Breast epithelium (tissue), 4 donors: ENCODE measurements at regions not wholly inside any gene's neighbourhood (a gene's known extent, or its start where the extent isn't known, plus 50 kb on each side); places are given as distances from the start of the nearest gene placed in this dataset.

Experiments
- DNase-seq, 2 donors: peaks; one replicate each; pipeline ENCODE4 v3.0.0-alpha.2; 2019; ENCODE audit warnings: low spot score in 2 of 2
- H3K27ac ChIP-seq, 2 donors: fragments of 200-600 bp; sonication (generic) in 1 of 2; one replicate each; pipeline ENCODE4 v1.5.1; 2016 to 2019; ENCODE audit warnings: mild to moderate bottlenecking in 1 of 2
- H3K27me3 ChIP-seq, 2 donors: fragments of 200-600 bp; sonication (generic) in 1 of 2; one replicate each; pipeline versions ENCODE4 v1.5.1 to v1.6.0; 2017 to 2019; ENCODE audit warnings: control low read depth in 1 of 2, mild to moderate bottlenecking in 1 of 2
- H3K36me3 ChIP-seq: fragments of 200-600 bp; one replicate; pipeline ENCODE4 v1.5.1; 2019
- H3K4me1 ChIP-seq, 2 donors: fragments of 200-600 bp; sonication (generic); one replicate each; pipeline ENCODE4 v1.5.1; 2016 to 2019; ENCODE audit warnings: control low read depth in 1 of 2
- H3K4me3 ChIP-seq, 3 donors: fragments of 200-600 bp; sonication (generic); 1 replicate in 2 of 3; 2 replicates in 1 of 3; pipeline ENCODE4 v1.5.1; 2016 to 2019; ENCODE audit warnings: mild to moderate bottlenecking in 3 of 3, moderate library complexity in 2 of 3
- H3K9me3 ChIP-seq, 2 donors: fragments of 200-600 bp; sonication (generic) in 1 of 2; one replicate each; pipeline ENCODE4 v1.5.1; 2016 to 2019; ENCODE audit warnings: control low read depth in 1 of 2
- POLR2A ChIP-seq: fragments of 450-650 bp; IDR thresholded peaks from one replicate; pipeline ENCODE4 v1.6.1; 2016; ENCODE audit warnings: antibody characterized with exemption, mild to moderate bottlenecking, moderate library complexity
- POLR2AphosphoS5 ChIP-seq, 3 donors: sonication (generic); formaldehyde crosslinking; IDR thresholded peaks; one replicate each; pipeline ENCODE4 v1.6.1; 2017; ENCODE audit warnings: antibody characterized with exemption in 3 of 3
- intact Hi-C: fragments of 100-400 bp; cut with DNase I; formaldehyde crosslinking; loops from one replicate; pipeline ENCODE4 v1.15.1; 2023; ENCODE audit warnings: low total_unique reads
- TF ChIP-seq, protein P1 (sequence below), 3 donors: fragments of 450-650 bp; IDR thresholded peaks; one replicate each; pipeline ENCODE4 v1.5.1; 2016 to 2017; ENCODE audit warnings: antibody characterized with exemption in 3 of 3, mild to moderate bottlenecking in 3 of 3, moderate library complexity in 3 of 3

DNA sequence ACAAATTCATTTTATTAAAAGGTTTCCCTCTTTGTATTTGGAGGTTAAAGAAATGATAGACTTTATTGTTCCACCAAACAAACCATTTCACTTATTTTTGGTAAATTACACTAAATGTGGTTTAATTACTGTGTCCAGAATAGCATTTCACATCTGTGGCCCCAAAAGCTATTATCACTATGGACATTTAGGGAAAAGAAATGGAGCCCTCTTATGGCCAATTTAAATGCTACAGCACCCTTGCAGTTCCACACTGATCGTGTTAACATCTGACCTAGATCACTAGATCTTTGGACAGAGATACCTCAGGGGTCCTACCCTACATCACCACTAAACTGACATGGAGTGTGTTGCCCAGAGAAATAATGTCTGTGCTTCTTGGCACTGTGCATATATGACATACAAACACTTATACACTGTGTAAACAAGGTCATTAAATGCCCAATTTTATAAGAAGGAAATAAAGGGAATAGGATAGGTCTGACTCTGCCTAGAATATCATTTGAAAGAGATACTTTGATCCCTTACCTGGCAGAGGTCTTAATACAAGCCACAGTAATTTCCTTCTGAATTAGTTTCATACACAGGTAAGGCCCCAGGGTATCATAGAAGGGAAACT, 163.9 kb downstream of the KDR start:
- no peak for TF ChIP-seq POLR2A
- TF ChIP-seq, protein P1, sequence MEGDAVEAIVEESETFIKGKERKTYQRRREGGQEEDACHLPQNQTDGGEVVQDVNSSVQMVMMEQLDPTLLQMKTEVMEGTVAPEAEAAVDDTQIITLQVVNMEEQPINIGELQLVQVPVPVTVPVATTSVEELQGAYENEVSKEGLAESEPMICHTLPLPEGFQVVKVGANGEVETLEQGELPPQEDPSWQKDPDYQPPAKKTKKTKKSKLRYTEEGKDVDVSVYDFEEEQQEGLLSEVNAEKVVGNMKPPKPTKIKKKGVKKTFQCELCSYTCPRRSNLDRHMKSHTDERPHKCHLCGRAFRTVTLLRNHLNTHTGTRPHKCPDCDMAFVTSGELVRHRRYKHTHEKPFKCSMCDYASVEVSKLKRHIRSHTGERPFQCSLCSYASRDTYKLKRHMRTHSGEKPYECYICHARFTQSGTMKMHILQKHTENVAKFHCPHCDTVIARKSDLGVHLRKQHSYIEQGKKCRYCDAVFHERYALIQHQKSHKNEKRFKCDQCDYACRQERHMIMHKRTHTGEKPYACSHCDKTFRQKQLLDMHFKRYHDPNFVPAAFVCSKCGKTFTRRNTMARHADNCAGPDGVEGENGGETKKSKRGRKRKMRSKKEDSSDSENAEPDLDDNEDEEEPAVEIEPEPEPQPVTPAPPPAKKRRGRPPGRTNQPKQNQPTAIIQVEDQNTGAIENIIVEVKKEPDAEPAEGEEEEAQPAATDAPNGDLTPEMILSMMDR (IDR thresholded peaks at IDR 0.05): peak; percentile 25 to 58 (median 33)
- no peak for TF ChIP-seq POLR2AphosphoS5 (IDR thresholded peaks at IDR 0.05)
- intact Hi-C loops: no loop called here
- no peaks in the 10 kb centered on the region for H3K36me3 ChIP-seq
- no peak overlapping the region for H3K27ac ChIP-seq
- no peaks in the 10 kb centered on the region for H3K4me1 ChIP-seq
- H3K9me3 ChIP-seq: no peaks in the 10 kb centered on the region
- H3K4me3 ChIP-seq: no peak overlapping the region
- no peak for DNase-seq
- H3K27me3 ChIP-seq: no peaks in the 10 kb centered on the region

DNA sequence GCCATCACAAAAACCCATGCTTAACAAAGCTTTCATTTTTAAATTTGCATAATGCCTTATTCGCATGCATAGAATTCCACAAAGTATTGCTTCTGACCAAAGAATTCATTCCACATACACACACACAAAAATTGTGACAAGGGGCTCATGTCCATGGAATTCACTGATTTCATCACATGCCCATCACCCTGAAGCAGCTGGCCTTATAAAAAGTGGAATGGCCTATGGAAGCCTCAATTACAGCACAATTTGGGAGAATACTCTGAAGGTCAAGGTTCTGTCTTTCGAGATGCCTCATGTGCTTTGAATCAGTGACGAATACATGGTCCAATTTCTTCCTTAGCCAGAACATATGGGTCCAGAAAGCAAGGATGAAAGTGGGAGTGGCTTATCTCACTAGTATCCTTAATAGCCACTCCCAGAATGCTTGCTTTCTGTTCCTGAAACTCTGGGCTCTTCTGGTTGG, 165.7 kb downstream of the KDR start:
- no peaks in the 10 kb centered on the region for H3K9me3 ChIP-seq
- no peak for DNase-seq
- no peaks in the 10 kb centered on the region for H3K36me3 ChIP-seq
- H3K27me3 ChIP-seq: no peaks in the 10 kb centered on the region
- H3K4me1 ChIP-seq: no peaks in the 10 kb centered on the region
- H3K4me3 ChIP-seq: no peak overlapping the region
- intact Hi-C loops: loop anchor here (2.0 kb wide), 1 partner anchor 23 kb away; no protein-coding TSS in a partner anchor
- no peak for TF ChIP-seq POLR2AphosphoS5 (IDR thresholded peaks at IDR 0.05)
- H3K27ac ChIP-seq: no peak overlapping the region

DNA sequence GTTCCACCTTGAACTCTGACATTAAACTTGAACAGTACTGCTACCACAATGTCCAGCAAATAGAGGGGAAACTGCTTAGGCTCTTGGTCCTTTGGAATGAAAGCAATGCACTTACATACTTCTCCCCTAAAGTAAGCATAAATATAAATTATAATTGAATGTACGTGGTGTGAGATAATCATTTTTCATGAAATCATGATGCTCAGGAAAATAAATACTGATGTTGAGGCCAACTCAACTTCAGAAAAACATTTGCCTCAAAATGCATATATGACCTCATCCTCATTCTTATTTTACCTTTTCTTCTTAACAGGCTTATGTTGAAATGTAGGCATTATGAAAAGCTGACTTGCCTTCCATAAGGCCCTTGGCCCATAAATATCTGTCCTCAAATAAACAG, 166.3 kb downstream of the KDR start:
- intact Hi-C loops: loop anchor here (2.0 kb wide), 1 partner anchor 22 kb away; no protein-coding TSS in a partner anchor
- Histone ChIP-seq H3K9me3 (no peaks in the 10 kb centered on the region), H3K27me3 (no peaks in the 10 kb centered on the region), H3K4me1 (no peaks in the 10 kb centered on the region), H3K27ac (no peak overlapping the region), H3K36me3 (no peaks in the 10 kb centered on the region), H3K4me3 (no peak overlapping the region)
- TF ChIP-seq, protein P1 (IDR thresholded peaks at IDR 0.05): no peak
- TF ChIP-seq POLR2AphosphoS5 (IDR thresholded peaks at IDR 0.05) (no peak), POLR2A (no peak)
- no peak for DNase-seq

DNA sequence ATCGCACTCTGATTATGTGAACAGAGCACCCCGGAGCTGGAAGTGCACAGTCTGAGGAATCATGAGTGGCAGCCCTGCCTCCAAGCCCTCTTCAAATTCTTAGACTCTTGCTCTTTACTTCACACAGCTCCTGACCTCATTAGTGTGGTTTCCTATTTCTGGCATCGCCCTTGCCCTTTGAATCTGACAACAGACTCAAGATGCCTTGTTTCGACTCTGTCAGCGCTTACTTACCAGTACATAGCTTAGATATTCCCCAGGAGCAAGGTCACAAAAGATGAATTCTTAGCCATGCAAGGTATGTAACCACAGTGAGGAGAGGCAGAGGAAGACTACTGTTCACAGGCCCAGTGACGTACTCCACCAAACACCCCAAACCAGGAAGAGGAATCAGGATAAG, 167.2 kb downstream of the KDR start:
- DNase-seq: no peak
- intact Hi-C loops: loop anchor here (2.0 kb wide), 1 partner anchor 21 kb away; no protein-coding TSS in a partner anchor
- Histone ChIP-seq H3K9me3 (no peaks in the 10 kb centered on the region), H3K36me3 (no peaks in the 10 kb centered on the region), H3K27me3 (no peaks in the 10 kb centered on the region), H3K4me1 (no peaks in the 10 kb centered on the region), H3K4me3 (no peak overlapping the region), H3K27ac (no peak overlapping the region)
- TF ChIP-seq POLR2AphosphoS5 (IDR thresholded peaks at IDR 0.05) (no peak), POLR2A (no peak)
- TF ChIP-seq, protein P1 (IDR thresholded peaks at IDR 0.05): no peak

DNA sequence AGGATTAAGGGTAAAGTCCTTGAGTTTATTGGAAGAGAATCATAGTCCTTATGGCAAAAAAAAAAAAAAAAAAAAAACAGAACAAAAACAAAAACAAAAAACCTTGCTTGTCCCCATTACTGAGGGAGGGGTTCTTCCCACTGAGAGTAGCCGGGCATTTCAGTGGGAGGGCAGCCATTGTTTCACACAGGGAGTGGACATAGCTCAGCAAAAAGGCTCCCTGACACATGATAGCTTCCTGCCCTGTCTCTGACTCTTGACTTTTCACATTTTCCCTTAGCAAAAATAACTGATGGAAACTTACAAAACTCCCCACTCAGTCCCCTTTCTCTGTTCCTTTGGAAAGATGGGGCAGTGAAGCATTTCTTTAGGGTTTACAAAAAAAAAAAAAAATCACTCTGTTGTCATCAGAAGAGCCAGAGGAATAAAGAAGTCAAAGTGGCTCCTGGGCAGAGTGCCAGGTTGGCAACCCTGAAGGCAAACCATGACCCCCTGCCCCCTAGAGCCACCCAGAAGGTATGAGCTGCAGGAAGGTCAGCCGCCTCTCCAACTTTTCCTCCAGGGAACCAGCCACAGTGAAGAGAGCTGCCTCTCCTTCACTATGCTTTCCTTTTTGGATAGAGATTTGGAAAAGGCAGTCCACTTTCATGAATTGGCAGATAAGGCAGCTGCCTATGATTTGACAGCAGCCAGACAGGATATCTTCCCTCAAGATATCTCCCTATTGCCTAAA, 170.6 kb downstream of the KDR start:
- intact Hi-C loops: no loop called here
- TF ChIP-seq, protein P1 (IDR thresholded peaks at IDR 0.05): no peak
- TF ChIP-seq POLR2AphosphoS5 (IDR thresholded peaks at IDR 0.05): no peak
- no peak for TF ChIP-seq POLR2A
- no peaks in the 10 kb centered on the region for H3K4me1 ChIP-seq
- no peak overlapping the region for H3K27ac ChIP-seq
- peaks cover 0 to 3% of the 10 kb centered on the region in 2 donors for H3K9me3 ChIP-seq
- no peaks in the 10 kb centered on the region for H3K36me3 ChIP-seq
- no peak overlapping the region for H3K4me3 ChIP-seq
- DNase-seq: no peak
- H3K27me3 ChIP-seq: no peaks in the 10 kb centered on the region
